Tibial nerve (tissue), 4 donors: ENCODE measurements at regions not wholly inside any gene's neighbourhood (a gene's known extent, or its start where the extent isn't known, plus 50 kb on each side); places are given as distances from the start of the nearest gene placed in this dataset.

Experiments
- DNase-seq, 2 donors: peaks; one replicate each; pipeline ENCODE4 v3.0.0-alpha.2; 2019; ENCODE audit warnings: low spot score in 2 of 2
- H3K27ac ChIP-seq, 4 donors: fragments of 200-600 bp; sonication (generic) in 3 of 4; one replicate each; pipeline ENCODE4 v1.5.1; 2017 to 2019; ENCODE audit warnings: mild to moderate bottlenecking in 1 of 4
- H3K27me3 ChIP-seq, 2 donors: fragments of 200-600 bp; sonication (generic) in 1 of 2; one replicate each; pipeline versions ENCODE4 v1.5.1 to v1.6.0; 2017 to 2019
- H3K36me3 ChIP-seq, 3 donors: fragments of 200-600 bp; sonication (generic); one replicate each; pipeline ENCODE4 v1.5.1; 2018 to 2019
- H3K4me1 ChIP-seq, 4 donors: fragments of 200-600 bp; sonication (generic) in 3 of 4; one replicate each; pipeline ENCODE4 v1.5.1; 2017 to 2019
- H3K4me3 ChIP-seq, 4 donors: fragments of 200-600 bp; sonication (generic) in 3 of 4; one replicate each; pipeline ENCODE4 v1.5.1; 2017 to 2019; ENCODE audit warnings: mild to moderate bottlenecking in 1 of 4, moderate library complexity in 1 of 4
- H3K9me3 ChIP-seq, 4 donors: fragments of 200-600 bp; sonication (generic) in 3 of 4; one replicate each; pipeline ENCODE4 v1.5.1; 2017 to 2019
- CTCF ChIP-seq, 5 experiments: fragments of 200-600 bp in 3 of 5; fragments of 450-650 bp in 2 of 5; sonication (generic) in 3 of 5; IDR thresholded peaks; one replicate each; pipeline ENCODE4 v1.5.1; 2016 to 2019; ENCODE audit warnings: antibody characterized with exemption in 5 of 5, mild to moderate bottlenecking in 3 of 5, moderate library complexity in 2 of 5
- EP300 ChIP-seq, 2 donors: sonication (generic); formaldehyde crosslinking; IDR thresholded peaks; one replicate each; pipeline ENCODE4 v1.6.1; 2017; ENCODE audit warnings: antibody characterized with exemption in 2 of 2, mild to moderate bottlenecking in 1 of 2
- POLR2A ChIP-seq, 2 donors: fragments of 450-650 bp; IDR thresholded peaks; one replicate each; pipeline ENCODE4 v1.6.1; 2017; ENCODE audit warnings: antibody characterized with exemption in 2 of 2, mild to moderate bottlenecking in 2 of 2, moderate library complexity in 2 of 2
- WGBS, 2 donors: methylation state at CpG; one replicate each; pipeline ENCODE4 v1.1.5; 2018; 5-methylcytosine and 5-hydroxymethylcytosine counted together

GRCh38 chr7:52080493-52080892 lies 763.9 kb upstream of the COBL start:
- Histone ChIP-seq H3K9me3 (peaks cover 0 to 5% (median 0%) of the 10 kb centered on the region in 4 donors), H3K27me3 (no peaks in the 10 kb centered on the region), H3K27ac (no peak overlapping the region), H3K36me3 (no peaks in the 10 kb centered on the region), H3K4me1 (no peaks in the 10 kb centered on the region), H3K4me3 (no peak overlapping the region)
- no peak for DNase-seq
- TF ChIP-seq CTCF (IDR thresholded peaks at IDR 0.05) (no peak), EP300 (IDR thresholded peaks at IDR 0.05) (no peak), POLR2A (IDR thresholded peaks at IDR 0.05) (no peak)
- WGBS, 2 donors: 70 to 76% methylated on average over 2 of the region's 2 CpGs

- Histone ChIP-seq H3K27ac (no peak overlapping the region), H3K36me3 (no peaks in the 10 kb centered on the region), H3K9me3 (peaks cover 0 to 5% (median 0%) of the 10 kb centered on the region in 4 donors), H3K27me3 (no peaks in the 10 kb centered on the region), H3K4me1 (no peaks in the 10 kb centered on the region), H3K4me3 (no peak overlapping the region)
- DNase-seq: no peak
- no peak for TF ChIP-seq EP300 (IDR thresholded peaks at IDR 0.05)
- no peak for TF ChIP-seq CTCF (IDR thresholded peaks at IDR 0.05)
- TF ChIP-seq POLR2A (IDR thresholded peaks at IDR 0.05): no peak
Measured at GRCh38 chr7:52079726-52080125, 763.1 kb upstream of the COBL start.

GRCh38 chr7:52077571-52077970 lies 761.0 kb upstream of the COBL start:
- TF ChIP-seq EP300 (IDR thresholded peaks at IDR 0.05): no peak
- no peaks in the 10 kb centered on the region for H3K4me1 ChIP-seq
- H3K27me3 ChIP-seq: no peaks in the 10 kb centered on the region
- DNase-seq: no peak
- H3K9me3 ChIP-seq: peaks cover 0 to 5% (median 0%) of the 10 kb centered on the region in 4 donors
- H3K36me3 ChIP-seq: no peaks in the 10 kb centered on the region
- H3K27ac ChIP-seq: no peak overlapping the region
- 67 to 76% methylated on average over 2 of the region's 2 CpGs for WGBS, 2 donors
- no peak overlapping the region for H3K4me3 ChIP-seq

- TF ChIP-seq CTCF (IDR thresholded peaks at IDR 0.05) (no peak), POLR2A (IDR thresholded peaks at IDR 0.05) (no peak), EP300 (IDR thresholded peaks at IDR 0.05) (no peak)
- DNase-seq: no peak
- H3K27me3 ChIP-seq: no peaks in the 10 kb centered on the region
- H3K4me1 ChIP-seq: no peaks in the 10 kb centered on the region
- 46 to 54% methylated on average over 4 of the region's 4 CpGs for WGBS, 2 donors
- H3K27ac ChIP-seq: no peak overlapping the region
- no peak overlapping the region for H3K4me3 ChIP-seq
- H3K36me3 ChIP-seq: no peaks in the 10 kb centered on the region
- peaks cover 0 to 5% (median 0%) of the 10 kb centered on the region in 4 donors for H3K9me3 ChIP-seq
Measured at GRCh38 chr7:52074912-52075311, 758.3 kb upstream of the COBL start.

GRCh38 chr7:52074071-52074470 lies 757.5 kb upstream of the COBL start:
- Histone ChIP-seq H3K4me1 (no peaks in the 10 kb centered on the region), H3K27me3 (no peaks in the 10 kb centered on the region), H3K9me3 (peaks cover 0 to 5% (median 0%) of the 10 kb centered on the region in 4 donors), H3K27ac (no peak overlapping the region), H3K4me3 (no peak overlapping the region), H3K36me3 (no peaks in the 10 kb centered on the region)
- WGBS, 2 donors: 67 to 68% methylated on average over 2 of the region's 2 CpGs
- no peak for TF ChIP-seq CTCF (IDR thresholded peaks at IDR 0.05)
- no peak for TF ChIP-seq EP300 (IDR thresholded peaks at IDR 0.05)
- no peak for TF ChIP-seq POLR2A (IDR thresholded peaks at IDR 0.05)
- DNase-seq: no peak

- WGBS, 2 donors: 2 to 97% methylated on average over 1 of the region's 1 CpG
- Histone ChIP-seq H3K4me3 (no peak overlapping the region), H3K27me3 (no peaks in the 10 kb centered on the region), H3K9me3 (no peaks in the 10 kb centered on the region), H3K27ac (no peak overlapping the region), H3K4me1 (no peaks in the 10 kb centered on the region), H3K36me3 (no peaks in the 10 kb centered on the region)
- TF ChIP-seq EP300 (IDR thresholded peaks at IDR 0.05) (no peak), POLR2A (IDR thresholded peaks at IDR 0.05) (no peak), CTCF (IDR thresholded peaks at IDR 0.05) (no peak)
- no peak for DNase-seq
Measured at GRCh38 chr7:52071744-52072143, 755.1 kb upstream of the COBL start.
